GM21529 (cell line): ENCODE measurements at regions not wholly inside any gene's neighbourhood (a gene's known extent, or its start where the extent isn't known, plus 50 kb on each side); places are given as distances from the start of the nearest gene placed in this dataset.

ENCODE experiments used
- ATAC-seq: cut with Tn5 transposase; IDR thresholded peaks from one replicate; pipeline ENCODE4 v1.9.1; 2021; ENCODE audit not compliant: unreplicated experiment

DNA sequence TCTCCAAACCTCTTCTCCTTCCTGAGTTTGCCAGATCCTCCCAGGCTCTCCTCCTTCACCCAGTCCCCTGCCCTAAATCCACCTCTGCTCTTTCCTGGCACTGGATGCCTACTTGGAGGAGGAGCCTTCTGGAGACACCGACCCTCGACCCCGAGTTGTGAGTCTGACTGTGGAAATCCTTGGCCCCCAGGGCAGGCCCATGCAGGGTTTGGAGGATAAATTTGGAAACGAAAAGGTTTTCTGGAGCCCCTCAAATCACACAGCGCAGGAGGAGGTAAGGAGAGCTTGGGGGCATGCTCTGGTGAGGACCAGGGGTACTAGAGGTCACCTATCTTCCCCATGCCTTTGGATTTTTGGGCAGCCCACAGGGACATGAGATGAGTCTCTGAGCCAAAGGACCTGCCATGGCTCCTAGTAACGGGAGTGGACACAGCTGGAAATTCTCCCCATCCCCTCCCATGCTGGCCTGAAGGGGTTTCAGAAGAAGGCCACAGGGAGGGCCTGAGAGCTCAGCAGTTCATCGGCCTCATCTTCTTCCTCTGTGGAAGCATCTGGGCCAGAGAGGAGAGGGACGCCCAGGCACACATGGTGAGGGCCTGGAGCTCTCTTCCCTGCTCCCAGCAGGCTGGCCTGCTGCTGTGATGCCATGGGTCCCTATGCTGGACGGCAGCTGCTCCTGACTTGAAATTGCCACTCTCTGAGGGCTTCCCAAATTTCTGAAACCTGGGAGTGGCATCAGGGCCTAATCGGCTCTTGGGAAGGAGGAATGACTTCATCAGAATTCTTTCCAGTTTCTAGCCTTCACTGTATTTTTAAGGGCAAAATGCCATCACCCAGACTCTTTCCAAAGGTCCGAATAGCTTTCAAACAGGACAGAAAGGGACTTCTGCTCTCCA, 68.6 kb upstream of the ITGA11 start:
- ATAC-seq, result no peak

GRCh38 chr15:68501259-68501591, 69.3 kb upstream of the ITGA11 start:
- ATAC-seq, result no peak

DNA sequence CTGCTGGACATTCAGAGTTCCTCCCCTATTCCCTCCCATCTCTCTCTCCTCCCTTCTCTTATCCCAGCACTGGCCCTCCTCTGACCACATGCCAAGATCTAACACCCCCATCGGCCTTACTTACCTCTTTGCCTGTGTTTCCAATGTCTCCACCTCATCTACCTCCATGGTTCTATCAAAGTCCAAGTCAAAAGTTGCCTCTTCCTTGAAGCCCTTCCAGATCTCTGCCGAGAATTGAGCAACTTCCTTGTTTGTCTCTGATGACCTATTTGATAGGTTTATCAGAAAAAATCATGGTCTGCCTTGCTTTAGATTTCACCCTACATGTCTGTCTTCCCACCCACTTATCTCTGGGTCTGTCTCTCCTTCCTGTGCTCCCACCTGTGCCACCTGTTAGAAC, 69.7 kb upstream of the ITGA11 start:
- no peak for ATAC-seq

DNA sequence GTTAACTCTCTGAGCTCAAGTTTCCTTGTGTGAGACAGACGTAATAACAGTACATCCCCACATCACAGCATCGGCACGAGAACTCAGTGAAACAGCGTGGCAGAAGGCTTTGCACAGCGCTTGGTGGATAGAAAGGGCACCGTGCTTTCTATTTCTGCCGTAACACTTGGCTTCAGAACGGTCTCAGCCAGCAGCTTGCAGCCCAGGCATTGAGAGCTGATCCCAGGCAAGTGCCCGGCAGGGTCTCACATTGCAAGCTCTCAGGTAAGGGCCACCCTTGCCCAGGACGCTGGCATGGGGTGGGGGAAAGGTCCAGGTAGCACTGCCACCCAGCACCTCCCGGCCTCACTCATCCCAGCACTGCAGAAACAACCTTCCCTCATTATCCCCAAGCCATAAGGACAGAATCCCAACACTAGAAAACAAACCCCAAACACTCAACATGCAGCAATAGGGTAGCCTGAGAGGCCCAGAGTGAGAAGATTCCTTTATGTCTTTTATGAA, 70.5 kb upstream of the ITGA11 start:
- no peak for ATAC-seq

GRCh38 chr15:68503213-68503612, 71.2 kb upstream of the ITGA11 start:
- ATAC-seq, result no peak

- ATAC-seq, result no peak
Measured at GRCh38 chr15:68503791-68504680, 72.1 kb upstream of the ITGA11 start.

- no peak for ATAC-seq
Measured at GRCh38 chr15:68504681-68505170, 72.8 kb upstream of the ITGA11 start.

DNA sequence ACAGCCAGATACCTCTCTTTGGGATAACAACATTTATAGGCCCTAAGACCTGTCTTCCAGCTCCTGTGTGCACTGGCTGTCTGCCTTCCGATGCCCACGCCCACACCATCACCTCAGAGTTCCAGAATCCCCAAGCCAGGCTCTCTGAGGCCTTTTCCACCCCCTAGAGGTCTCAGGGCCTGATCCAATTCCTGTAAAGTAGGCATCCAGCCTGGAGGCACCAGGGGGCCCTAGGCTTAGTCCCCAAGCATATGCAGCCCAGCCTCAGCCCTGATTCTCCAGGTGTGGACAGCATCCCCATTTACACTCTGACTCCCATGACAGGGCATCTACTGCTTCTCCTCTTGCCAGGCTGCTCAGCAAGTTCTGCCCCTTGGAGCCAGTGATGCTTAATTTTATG, 72.7 kb upstream of the CORO2B start:
- ATAC-seq, result no peak

GRCh38 chr15:68507447-68507846, 71.3 kb upstream of the CORO2B start:
- ATAC-seq, result no peak

DNA sequence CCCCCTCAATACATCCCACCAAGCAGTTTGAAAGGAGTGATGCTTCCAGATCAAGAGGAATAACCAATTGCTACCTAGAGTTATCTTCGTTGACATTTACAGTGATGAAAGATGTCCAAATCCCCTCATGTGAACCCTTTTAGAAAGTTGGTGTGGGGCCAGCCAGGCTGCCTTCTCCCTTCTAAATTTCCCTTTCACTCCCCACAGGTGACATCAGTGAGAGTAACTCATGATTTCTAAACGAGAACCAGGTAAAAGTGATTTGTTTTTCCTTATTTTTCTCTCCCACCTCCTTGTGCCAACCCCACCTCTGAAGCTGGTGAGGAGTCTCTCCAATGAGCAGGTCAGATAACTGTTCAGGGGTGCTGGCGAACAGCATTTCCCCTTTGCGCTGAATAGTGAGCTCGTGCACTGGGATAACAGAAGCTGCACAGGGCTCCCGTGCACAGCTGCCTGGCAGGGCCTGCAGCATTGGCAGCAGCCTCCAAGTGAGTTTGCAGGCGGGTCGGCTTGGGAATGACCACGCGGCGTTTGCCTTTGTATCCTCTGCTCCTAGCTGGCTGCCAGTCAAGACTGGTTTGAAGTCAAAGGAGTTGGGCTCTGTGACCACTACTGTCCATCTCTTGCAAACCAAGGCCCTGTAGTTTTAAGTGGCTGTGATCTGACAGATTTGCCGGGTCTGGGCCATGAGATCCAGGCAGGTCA, 70.2 kb upstream of the CORO2B start:
- ATAC-seq, result no peak

DNA sequence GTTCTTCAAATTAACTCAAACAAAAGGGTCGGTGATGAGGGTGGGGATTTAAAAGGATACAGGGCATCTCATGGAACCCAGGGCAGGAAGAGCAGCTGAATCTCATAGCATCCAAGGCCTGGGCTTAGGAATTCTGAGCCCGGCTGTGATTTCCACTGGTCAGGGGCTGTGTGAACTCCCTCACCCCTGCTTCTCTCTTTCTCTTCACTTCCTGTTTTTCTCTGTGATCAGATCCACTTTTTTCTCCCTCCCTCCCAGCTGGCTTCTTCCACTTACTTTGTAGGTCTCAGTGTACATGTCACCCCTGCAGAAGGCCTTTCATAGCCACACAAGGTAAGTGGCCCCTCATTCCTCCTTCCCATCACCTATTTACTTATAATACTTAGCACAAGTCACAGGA, 68.2 kb upstream of the CORO2B start:
- ATAC-seq, result no peak

DNA sequence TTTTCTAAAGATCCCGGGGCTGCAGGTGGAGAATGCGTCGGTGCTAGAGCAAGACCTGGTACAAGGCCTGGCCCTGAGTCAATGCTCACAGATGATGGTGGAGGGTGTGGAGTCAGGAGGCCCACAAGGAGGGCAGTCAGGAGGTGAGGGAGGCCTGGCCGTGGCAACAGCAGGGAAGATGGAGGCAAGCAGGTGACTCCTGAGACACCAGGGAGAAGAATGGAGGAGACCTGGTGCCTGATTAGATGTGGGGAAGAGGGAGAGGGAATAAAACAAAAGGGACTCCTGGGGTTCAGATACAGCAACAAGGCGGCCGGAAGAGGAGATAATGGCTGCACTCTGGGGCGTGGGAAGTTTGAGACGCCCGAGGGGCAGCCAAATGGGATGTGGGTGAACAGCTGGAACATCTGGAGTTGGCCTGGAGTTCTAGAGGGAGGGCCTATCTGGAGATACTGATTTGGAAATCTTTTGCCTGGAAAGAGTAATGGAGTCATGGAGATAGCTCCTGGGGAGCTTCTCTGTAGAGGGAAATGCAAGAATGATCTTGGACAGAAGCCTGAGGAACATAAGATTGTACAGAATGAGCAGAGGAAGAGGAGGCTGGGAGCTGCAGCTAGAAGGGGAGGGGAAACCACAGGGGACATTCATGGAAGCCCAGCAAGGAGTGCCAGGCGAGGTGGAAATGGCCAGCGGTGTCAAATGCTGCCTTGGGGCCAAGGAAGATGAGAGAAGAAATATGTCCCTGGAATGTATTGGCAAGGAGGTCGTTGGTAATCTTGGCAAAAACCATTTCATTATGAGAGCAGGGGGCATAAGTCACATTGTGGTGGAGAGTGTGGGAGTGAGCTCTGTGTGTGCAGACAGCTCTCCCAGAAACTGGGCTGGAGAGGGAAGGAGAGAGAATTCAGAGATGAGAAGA, 67.5 kb upstream of the CORO2B start:
- no peak for ATAC-seq

GRCh38 chr15:68512052-68512451, 66.7 kb upstream of the CORO2B start:
- no peak for ATAC-seq

DNA sequence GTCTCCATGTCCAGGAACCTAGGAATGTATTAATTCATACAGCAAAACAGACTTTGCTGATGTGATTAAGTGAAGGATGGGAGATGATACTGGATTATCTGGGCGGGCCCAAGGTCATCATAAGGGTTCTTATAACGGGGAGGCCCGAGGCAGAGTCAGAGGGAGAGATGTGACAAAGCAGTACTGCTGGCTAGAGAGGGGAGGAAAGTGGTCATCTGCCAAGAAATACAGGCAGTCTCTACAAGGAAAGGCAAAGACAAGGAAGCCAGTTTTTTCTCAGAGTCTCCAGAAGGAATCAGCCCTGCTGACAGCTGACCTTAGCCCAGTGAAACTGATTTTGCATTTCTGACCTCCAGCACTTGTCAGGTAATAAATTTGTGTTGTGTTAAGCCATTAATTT, 66.2 kb upstream of the CORO2B start:
- no peak for ATAC-seq

DNA sequence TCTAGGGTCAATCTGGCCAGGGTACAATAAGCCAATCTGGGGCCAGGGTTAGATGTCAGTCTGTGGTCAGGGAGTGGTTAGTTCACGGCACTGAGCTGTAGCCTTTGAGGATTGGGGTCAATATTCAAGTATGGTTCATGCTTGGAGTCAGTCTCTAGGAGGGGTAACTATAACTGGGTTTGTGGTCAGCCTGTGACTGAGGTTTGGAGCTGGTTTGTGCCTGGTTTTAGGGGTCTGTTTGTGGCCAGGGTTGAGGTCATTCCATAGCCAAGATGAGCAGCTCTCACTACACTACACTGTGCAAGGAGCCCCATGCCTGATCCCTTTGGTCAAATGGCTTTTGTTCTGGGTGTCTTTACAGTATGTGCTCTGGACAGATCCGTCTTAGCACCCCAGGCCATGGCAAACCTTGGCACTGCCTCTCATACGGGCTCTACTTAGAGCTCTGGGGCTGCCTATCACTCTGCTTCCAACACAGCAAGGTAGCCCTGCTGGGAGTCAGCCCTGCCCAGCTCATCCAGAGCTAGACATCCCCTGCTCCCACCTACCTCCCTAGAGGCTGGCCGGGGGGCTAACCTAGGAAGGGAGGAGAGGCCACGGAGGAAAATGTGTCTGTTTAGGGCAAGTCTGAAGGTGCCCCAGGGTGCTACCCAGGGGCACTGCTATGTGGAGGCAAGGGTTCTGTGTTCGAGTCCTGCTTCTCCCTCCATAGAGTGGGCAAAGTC, 63.3 kb upstream of the CORO2B start:
- ATAC-seq, result no peak

DNA sequence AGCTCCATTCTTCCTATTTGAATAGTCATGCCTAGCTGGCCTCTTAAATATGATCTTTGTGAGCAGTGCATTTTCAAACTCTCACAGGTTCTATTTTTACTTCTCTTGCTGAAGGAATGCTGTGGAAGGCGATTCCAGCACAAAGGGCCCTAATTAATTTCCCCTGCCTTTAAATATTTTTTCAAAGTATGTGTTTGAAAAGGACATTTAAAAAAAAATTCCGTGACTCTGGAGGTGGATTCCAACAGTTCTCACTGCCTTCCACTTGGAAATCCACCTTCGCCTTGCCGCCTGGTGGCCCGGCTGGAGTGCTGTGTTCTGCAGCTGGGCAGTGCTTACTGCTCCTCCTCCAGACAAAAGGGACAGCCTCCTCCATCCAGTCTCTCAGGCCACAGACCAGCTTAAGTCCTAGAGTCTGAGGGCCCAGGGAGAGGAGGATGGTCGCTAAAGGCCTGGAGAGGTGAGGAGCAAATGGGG, 61.5 kb upstream of the CORO2B start:
- ATAC-seq, result no peak

DNA sequence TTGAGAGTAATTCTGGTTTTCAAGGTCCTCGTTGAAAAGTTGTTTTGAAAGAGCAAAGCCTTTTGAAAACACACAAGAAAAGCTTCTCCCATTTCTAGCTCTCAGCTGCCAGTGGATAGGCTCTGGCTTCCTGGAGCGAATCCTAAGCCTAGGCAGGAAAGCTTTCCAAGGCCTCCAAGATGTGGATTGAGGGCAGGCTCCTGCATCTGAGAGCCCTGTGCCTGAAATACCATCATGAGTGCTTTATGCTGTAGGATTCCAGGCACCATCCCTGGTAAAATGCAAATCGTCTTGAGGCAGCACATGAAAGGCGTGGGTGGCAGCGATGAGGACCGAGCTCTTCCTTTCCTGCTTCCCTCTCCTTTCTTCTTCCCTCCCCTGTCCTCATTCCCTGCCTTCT, 60.7 kb upstream of the CORO2B start:
- ATAC-seq, result no peak

DNA sequence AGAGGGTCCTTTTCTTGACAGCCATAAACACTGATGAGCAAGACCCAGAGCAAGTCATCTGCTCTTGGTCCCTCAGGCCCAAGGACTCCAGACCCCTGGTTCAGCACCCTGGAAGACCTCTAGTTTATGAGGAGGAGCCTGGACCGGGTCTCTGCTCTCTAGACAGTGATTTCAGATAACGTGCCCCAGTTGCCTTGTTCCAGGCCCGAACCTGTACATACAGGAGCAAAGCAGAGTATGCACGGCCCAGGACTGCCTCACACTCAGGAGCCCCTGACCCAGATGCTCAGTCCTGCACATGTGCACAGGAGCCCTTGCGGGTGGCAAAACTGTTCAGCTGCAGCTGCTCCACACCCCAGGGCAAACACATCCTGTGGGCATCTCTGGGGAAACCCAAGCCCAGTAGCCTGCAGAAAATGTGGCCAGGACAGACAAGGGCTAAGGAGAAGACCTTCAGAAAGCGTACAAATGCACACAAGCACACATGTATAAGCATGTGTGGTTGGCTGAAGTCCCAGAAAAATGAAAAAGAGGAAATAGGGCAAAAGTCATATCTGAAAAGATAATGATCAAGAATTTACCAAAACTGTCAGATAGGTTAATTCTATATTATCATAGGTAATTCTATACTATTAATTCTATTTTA, 59.9 kb upstream of the CORO2B start:
- no peak for ATAC-seq
